SKM-1 (cell line): ENCODE measurements at regions not wholly inside any gene's neighbourhood (a gene's known extent, or its start where the extent isn't known, plus 50 kb on each side); places are given as distances from the start of the nearest gene placed in this dataset.
"Not testable (repeated sequence)": the region's sequence is repeated elsewhere in the genome, so short reads cannot be mapped to it uniquely, and the experiment has no call there.

Experiments used
- DNase-seq: peaks from one replicate; lab custom pipeline; 2025; ENCODE audit not compliant: unreplicated experiment; lab: John Stamatoyannopoulos, UW

- no peak for DNase-seq
Observed at GRCh38 chr5:62206150-62206829, 99.7 kb upstream of the KIF2A start.

GRCh38 chr5:62208218-62208852 is 97.7 kb upstream of the KIF2A start:
- DNase-seq = no peak

GRCh38 chr5:62211405-62211804 is 94.6 kb upstream of the KIF2A start:
- no peak for DNase-seq

- DNase-seq = no peak
Observed at GRCh38 chr5:62212648-62213047, 93.4 kb upstream of the KIF2A start.

GRCh38 chr5:62214701-62215100 is 91.3 kb upstream of the KIF2A start:
- no peak for DNase-seq

- DNase-seq = not testable (repeated sequence)
Observed at GRCh38 chr5:62216603-62217002, 89.4 kb upstream of the KIF2A start.

GRCh38 chr5:62217095-62217494 is 88.9 kb upstream of the KIF2A start:
- not testable (repeated sequence) for DNase-seq

- not testable (repeated sequence) for DNase-seq
Observed at GRCh38 chr5:62218860-62219259, 87.1 kb upstream of the KIF2A start.

GRCh38 chr5:62221881-62222280 is 84.1 kb upstream of the KIF2A start:
- DNase-seq = not testable (repeated sequence)

GRCh38 chr5:62222305-62222704 is 83.7 kb upstream of the KIF2A start:
- not testable (repeated sequence) for DNase-seq

- DNase-seq = not testable (repeated sequence)
Observed at GRCh38 chr5:62223312-62223670, 82.7 kb upstream of the KIF2A start.

GRCh38 chr5:62224987-62225601 is 80.9 kb upstream of the KIF2A start:
- not testable (repeated sequence) for DNase-seq

GRCh38 chr5:62230876-62231388 is 75.1 kb upstream of the KIF2A start:
- DNase-seq = not testable (repeated sequence)

- no peak for DNase-seq
Observed at GRCh38 chr5:62231576-62231975, 74.4 kb upstream of the KIF2A start.

GRCh38 chr5:62232218-62232617 is 73.8 kb upstream of the KIF2A start:
- not testable (repeated sequence) for DNase-seq

GRCh38 chr5:62233083-62234046 is 72.6 kb upstream of the KIF2A start:
- DNase-seq = not testable (repeated sequence)

- not testable (repeated sequence) for DNase-seq
Observed at GRCh38 chr5:62236593-62236992, 69.4 kb upstream of the KIF2A start.

- not testable (repeated sequence) for DNase-seq
Observed at GRCh38 chr5:62237944-62238343, 68.1 kb upstream of the KIF2A start.

GRCh38 chr5:62238584-62238983 is 67.4 kb upstream of the KIF2A start:
- DNase-seq = not testable (repeated sequence)

- DNase-seq = not testable (repeated sequence)
Observed at GRCh38 chr5:62240494-62240893, 65.5 kb upstream of the KIF2A start.

- not testable (repeated sequence) for DNase-seq
Observed at GRCh38 chr5:62242000-62242399, 64.0 kb upstream of the KIF2A start.
